Gastroesophageal sphincter (tissue), 2 donors: ENCODE measurements at regions not wholly inside any gene's neighbourhood (a gene's known extent, or its start where the extent isn't known, plus 50 kb on each side); places are given as distances from the start of the nearest gene placed in this dataset.

Experiments used
- EP300 ChIP-seq: sonication (generic); formaldehyde crosslinking; IDR thresholded peaks from one replicate; pipeline ENCODE4 v1.6.1; 2017; ENCODE audit warnings: antibody characterized with exemption, mild to moderate bottlenecking
- POLR2A ChIP-seq, 2 donors: fragments of 450-650 bp; IDR thresholded peaks; one replicate each; pipeline ENCODE4 v1.6.1; 2017; ENCODE audit warnings: antibody characterized with exemption in 2 of 2, mild to moderate bottlenecking in 2 of 2, moderate library complexity in 1 of 2
- POLR2AphosphoS5 ChIP-seq: sonication (generic); formaldehyde crosslinking; IDR thresholded peaks from one replicate; pipeline ENCODE4 v1.6.1; 2017; ENCODE audit warnings: antibody characterized with exemption

DNA sequence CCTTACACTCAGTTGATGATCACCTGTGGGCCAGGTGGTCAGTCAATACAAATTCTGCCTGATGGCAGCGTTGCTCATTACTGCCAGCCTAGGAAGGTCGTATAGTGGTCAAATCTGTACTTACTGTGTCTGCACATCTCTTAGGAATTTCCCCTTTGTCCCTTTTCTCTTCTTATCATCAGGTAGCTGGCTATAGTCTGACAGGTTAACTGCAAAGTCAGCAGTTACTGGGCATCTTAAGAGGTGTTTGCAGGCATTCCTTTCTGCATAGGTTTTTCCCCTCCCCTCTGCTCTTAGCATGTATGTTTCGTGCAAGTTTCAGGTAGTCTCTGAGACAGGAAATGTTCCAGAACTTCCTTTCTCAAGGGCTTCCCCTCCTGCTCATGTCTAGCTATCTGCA lies 298.7 kb downstream of the LRRIQ3 start:
- no peak for TF ChIP-seq POLR2A (IDR thresholded peaks at IDR 0.05)
- no peak for TF ChIP-seq EP300
- TF ChIP-seq POLR2AphosphoS5 = no peak
